AML-193 (cell line): ENCODE measurements at regions not wholly inside any gene's neighbourhood (a gene's known extent, or its start where the extent isn't known, plus 50 kb on each side); places are given as distances from the start of the nearest gene placed in this dataset.
"Not testable (repeated sequence)": the region's sequence is repeated elsewhere in the genome, so short reads cannot be mapped to it uniquely, and the experiment has no call there.

ENCODE experiments used
- DNase-seq, 2 experiments: peaks; one replicate each; lab custom pipeline; 2025; lab: John Stamatoyannopoulos, UW

- no peak for DNase-seq
Measured at GRCh38 chr2:109690822-109691541, 76.8 kb downstream of the SOWAHC start.

DNA sequence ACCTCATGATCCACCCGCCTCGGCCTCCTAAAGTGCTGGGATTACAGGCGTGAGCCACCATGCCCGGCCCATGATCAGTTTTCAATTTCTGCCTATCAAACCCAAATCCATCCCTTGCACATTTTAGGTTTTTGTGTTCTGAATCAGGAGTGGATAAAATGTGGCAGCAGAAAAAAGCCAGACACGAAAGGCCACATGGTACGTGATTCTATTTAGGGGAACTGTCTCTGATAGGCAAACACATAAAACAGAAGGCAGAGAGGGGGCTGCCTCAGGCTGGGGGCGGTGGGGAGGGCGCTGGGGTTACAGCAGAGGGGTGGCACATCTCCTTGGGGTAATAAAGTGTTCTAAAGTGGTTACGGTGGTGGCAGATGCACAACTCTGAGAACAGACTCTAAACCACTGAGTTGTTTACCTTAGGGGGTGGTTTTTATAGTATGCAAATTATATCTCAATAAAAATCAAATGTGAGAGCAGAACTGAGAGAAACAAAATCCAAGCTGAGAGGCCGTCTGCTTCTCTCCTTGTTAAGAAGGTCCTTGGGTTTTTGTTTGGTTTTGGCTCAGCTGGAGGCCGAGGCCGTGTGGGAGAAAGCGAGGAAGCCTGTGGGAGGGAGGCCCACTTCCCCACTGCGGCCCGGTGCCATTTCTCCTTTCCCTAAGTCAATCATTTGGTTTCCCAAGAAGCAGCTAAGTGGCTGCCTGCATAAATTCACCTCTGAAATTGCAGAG lies 78.0 kb downstream of the SOWAHC start:
- no peak for DNase-seq

GRCh38 chr2:109692831-109693230 lies 78.7 kb downstream of the SOWAHC start:
- not testable (repeated sequence) for DNase-seq

DNA sequence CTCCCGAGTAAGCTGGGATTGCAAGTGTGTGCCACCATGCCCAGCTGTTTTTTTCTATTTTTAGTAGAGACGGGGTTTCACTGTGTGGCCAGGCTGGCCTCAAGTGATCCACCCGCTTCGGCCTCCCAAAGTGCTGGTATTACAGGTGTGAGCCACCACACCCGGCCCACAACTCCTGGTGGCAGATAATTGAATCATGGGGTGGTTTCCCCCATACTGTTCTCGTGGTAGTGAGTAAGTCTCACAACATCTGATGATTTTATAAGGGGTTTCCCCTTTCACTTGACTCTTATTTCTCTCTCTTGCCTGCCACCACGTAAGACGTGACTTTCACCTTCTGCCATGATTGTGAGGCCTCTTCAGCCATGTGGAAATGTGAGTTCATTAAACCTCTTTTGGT lies 79.1 kb downstream of the SOWAHC start:
- DNase-seq, result not testable (repeated sequence)

- DNase-seq, result no peak
Measured at GRCh38 chr2:109694190-109694589, 80.0 kb downstream of the SOWAHC start.

- DNase-seq, result no peak
Measured at GRCh38 chr2:109695290-109695689, 81.1 kb downstream of the SOWAHC start.

- DNase-seq, result no peak
Measured at GRCh38 chr2:109699646-109700045, 85.5 kb downstream of the SOWAHC start.

- no peak for DNase-seq
Measured at GRCh38 chr2:109700680-109701274, 86.6 kb downstream of the SOWAHC start.

DNA sequence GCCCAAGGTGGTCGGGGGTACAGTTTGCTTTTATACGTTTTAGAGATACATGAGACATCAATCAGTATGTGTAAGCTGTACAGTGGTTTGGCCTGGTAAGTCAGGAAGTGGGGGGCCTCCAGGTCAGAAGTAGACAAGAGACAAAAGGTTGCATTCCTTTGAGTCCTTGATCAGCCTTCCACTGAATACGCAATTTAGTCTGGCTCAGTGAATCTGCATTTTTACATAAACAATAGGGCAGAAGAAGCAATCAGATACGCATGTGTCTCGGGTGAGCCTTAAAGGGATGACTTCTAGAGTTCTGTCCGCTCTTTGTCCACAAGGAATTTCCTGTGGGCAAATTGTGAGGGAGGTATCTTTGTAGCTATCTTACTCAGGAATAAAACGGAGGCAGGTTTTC lies 87.2 kb downstream of the SOWAHC start:
- DNase-seq, result no peak

GRCh38 chr2:109702250-109702985 lies 88.3 kb downstream of the SOWAHC start:
- DNase-seq, result no peak

- no peak for DNase-seq
Measured at GRCh38 chr2:109703077-109703476, 88.9 kb downstream of the SOWAHC start.

GRCh38 chr2:109703798-109704197 lies 89.6 kb downstream of the SOWAHC start:
- DNase-seq, result no peak

DNA sequence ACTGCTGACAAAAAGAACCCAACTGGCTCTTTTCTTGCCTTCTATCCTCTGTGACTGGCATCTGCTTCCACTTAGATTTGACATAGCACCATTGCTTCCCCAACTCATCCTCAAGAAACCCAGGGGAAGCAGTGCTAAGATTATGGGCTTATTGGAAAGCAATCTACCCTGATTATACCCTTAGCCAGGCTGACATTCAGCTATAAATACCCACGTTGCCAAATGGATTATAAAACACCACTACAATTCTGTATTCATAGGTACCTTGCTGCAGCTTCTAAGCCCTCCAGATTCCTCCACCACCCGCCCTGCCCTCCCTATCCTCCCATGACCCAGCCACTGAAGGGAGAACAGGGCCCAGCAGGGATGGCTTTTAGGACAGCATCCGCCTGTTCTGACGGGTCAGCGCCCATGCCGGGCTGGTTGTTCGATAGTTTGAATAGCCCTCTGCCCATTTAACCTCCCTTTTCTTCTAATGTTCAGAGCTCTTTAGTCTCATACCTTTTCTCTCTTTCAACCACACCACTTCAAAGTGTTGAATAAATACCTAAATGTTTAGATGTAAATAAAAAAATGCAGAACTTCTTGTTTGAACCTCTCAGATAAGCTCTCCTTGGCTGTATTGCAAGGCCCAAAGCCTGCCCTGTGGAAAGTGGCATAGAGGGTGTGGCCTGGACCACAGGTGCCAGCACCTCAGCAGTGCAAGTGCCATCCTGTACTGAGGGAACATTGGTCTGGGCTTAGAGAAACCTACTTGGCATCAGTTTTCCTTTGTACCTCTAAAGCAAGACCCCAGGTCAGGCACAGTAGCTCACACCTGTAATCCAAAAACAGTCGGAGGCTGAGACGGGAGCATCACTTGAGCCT lies 86.6 kb upstream of the RGPD5 start:
- DNase-seq, result no peak

- no peak for DNase-seq
Measured at GRCh38 chr2:109710505-109711229, 83.4 kb upstream of the RGPD5 start.

- no peak for DNase-seq
Measured at GRCh38 chr2:109711230-109712122, 82.6 kb upstream of the RGPD5 start.

DNA sequence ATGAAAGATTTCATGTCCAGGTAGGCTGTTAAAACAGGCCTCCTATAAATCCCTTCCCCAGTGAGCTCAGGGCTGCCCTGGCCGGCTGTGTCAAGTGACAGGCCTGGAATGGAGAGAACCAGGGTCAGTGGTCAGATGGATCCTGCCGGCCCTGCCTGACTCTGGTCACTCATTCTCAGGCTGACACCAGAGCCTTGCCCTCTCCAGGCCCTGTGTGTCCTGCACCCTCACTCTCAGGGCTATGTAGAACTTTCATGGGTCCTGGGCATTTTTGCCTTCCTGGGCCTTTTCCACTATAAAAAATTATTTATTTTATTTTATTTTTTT lies 82.0 kb upstream of the RGPD5 start:
- DNase-seq, result no peak

DNA sequence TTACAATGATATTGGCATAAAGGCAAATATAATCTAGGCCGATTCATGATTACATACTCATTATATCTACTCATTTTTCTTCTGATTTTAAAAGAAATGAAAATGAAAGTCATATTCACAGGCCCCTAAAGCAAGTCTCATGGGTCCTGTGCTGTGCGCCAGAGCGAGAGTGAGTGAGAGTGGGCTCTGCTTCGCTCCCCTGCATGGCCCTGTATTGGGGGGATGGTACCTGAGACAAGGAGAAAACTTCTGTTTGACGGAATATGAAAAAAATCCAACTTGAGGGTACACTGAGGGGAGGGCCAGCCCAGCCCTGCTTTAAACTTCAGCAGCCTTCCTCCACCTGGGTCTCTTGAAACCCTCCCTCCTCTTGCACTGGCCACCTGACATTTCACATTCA lies 81.4 kb upstream of the RGPD5 start:
- no peak for DNase-seq

GRCh38 chr2:109715313-109715805 lies 78.7 kb upstream of the RGPD5 start:
- no peak for DNase-seq

DNA sequence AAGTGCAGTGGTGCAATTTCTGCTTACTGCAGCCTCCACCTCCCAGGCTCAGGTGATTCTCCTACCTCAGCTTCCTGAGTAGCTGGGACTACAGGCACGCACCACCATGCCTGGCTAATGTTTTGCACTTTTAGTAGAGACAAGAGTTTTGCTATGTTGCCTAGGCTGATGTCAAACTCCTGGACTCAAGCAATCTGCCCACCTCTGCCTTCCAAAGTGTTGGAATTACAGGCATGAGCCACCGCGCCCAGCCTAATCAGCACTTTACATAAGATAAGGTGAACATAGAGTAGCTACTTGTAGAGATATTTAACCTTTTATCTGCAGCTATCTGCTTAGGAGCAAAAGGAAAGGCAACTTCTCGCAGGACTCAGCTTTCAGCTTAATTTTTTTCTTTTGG lies 77.5 kb upstream of the RGPD5 start:
- DNase-seq, result not testable (repeated sequence)

- no peak for DNase-seq
Measured at GRCh38 chr2:109718139-109718538, 76.0 kb upstream of the RGPD5 start.
